Esophagus muscularis mucosa (tissue), 3 donors: ENCODE measurements at regions not wholly inside any gene's neighbourhood (a gene's known extent, or its start where the extent isn't known, plus 50 kb on each side); places are given as distances from the start of the nearest gene placed in this dataset.

ENCODE experiments used
- CTCF ChIP-seq, 3 experiments: fragments of 200-600 bp in 2 of 3; fragments of 450-650 bp in 1 of 3; sonication (generic) in 2 of 3; IDR thresholded peaks; one replicate each; pipeline ENCODE4 v1.5.1; 2017 to 2019; ENCODE audit warnings: antibody characterized with exemption in 3 of 3, mild to moderate bottlenecking in 2 of 3, moderate library complexity in 1 of 3
- POLR2A ChIP-seq: fragments of 450-650 bp; IDR thresholded peaks from one replicate; pipeline ENCODE4 v1.6.1; 2017; ENCODE audit warnings: antibody characterized with exemption, moderate library complexity, mild to moderate bottlenecking, low read depth
- POLR2AphosphoS5 ChIP-seq, 2 donors: sonication (generic); formaldehyde crosslinking; IDR thresholded peaks; one replicate each; pipeline ENCODE4 v1.6.1; 2017; ENCODE audit warnings: antibody characterized with exemption in 2 of 2

DNA sequence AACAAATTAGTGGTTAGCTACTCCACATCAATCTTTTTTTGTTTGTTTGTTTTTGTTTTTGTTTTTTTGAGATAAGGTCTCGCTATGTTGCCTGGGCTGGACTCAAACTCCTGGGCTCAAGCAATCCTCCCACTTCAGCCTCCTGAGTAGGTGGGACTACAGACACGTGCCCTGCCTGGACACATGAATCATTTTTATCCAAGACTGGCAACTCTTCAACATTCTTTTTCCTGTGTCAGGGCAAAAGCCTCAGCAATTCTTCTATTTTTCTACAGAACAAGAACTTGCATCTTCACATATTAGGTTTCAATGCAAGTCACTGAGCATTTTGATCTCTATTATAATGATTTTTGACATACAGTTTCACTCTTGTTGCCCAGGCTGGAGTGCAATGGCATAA, 76.8 kb upstream of the LRCH1 start:
- TF ChIP-seq CTCF (IDR thresholded peaks at IDR 0.05), result no peak
- no peak for TF ChIP-seq POLR2A
- no peak for TF ChIP-seq POLR2AphosphoS5 (IDR thresholded peaks at IDR 0.05)
